CD4-positive, alpha-beta T cell treated with Interleukin-17A for 4 hours (primary cell): ENCODE measurements at regions not wholly inside any gene's neighbourhood (a gene's known extent, or its start where the extent isn't known, plus 50 kb on each side); places are given as distances from the start of the nearest gene placed in this dataset.
"Not testable (repeated sequence)": the region's sequence is repeated elsewhere in the genome, so short reads cannot be mapped to it uniquely, and the experiment has no call there.

Source experiments
- DNase-seq: peaks from one replicate; pipeline ENCODE4 v3.0.0-alpha.2; 2020; ENCODE audit warnings: mixed read lengths

DNA sequence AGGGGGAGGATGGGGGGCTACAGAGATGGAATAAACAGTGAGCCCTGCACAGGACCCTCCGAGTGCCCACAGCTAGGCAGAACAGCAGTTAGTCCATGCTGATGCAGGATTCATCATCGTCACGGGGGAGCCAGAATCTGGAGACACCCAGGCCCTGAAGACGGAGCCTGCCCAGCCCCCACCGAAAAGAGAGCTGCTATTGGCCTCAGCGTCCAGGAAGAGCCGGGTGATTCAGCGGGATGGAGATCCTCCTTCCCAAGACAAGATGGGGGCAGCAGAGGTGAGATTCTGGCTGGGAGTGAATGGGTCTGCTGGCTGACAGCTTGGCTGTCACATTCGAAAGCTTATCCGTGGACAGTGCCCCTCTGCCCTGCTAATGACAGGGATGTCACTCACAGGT lies 133.6 kb upstream of the CRHR1 start:
- DNase-seq, result no peak

DNA sequence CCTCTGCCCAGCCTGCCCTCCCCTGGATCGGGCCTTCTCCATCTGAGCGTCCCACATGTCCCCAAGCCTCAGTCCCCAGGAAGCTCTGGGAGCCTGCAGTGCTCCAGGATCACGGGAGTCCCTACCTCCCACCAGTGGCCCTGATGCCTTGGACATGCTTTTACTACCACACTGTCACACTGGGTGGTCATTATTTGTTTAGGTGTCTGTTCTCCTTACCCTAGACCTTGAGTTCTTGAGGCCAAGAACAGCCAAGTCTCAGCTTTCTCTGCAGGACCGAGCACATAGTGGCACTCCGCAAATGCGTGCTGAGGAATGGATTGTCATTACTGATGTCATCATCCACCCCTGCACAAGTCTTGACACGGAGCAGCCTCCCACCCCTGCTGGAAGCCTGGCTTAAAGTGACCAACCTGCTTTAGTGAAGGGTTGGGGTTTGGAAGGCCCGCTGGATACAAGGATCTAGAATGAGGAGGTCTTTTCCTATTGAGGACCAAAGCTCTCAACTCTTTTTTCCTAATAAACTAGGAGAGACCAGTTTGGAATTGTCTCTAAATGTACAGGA lies 132.9 kb upstream of the CRHR1 start:
- DNase-seq, result no peak

DNA sequence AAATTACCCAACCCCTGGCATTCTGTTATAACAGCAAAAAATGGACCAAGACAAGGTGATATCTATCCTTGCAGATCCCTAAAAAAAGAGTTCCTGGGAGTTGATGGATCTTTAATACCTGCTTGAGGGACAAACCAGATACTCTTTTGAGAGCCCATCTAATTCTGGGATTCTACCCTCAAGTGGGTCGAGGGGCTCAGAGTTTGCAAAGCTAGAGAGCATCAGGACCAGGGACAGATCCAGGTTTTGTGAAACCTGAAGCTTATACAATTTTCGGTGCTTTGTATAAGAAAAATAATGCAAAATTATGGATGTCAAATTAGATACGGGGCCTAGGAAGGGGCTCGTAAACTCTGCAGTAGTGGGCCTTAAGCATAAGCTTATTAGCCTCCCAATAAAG lies 130.5 kb upstream of the CRHR1 start:
- DNase-seq, result no peak

DNA sequence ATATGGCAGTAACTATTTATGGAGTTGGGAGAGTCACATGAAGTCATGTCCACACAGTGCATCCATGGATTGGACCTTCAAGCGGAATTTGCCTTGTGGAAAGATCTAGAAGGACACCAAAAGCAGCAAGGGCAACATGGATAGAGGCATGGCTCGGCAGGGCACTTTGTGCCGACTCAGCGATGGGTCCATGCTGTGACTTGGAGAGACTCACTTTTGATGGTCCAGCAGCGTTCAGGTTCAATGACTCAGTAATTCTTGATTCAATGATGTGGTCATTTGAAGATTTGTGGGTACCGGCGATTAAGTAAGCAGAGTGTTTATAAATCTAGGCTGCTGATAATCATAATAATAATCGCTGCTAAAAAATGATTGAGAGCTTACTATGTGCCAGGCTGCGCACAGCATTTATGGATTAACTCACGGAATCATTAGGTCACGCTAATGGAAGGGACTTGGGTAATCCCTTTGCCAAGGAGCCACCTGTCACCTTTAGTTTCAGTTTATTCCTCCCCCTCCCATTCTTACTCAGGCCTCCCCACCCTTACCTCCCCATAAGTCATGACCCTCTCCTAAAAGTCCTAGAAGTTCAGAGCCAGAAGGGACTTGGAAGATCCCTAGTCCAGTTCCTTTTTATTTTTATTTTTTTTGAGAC lies 127.5 kb upstream of the CRHR1 start:
- no peak for DNase-seq

DNA sequence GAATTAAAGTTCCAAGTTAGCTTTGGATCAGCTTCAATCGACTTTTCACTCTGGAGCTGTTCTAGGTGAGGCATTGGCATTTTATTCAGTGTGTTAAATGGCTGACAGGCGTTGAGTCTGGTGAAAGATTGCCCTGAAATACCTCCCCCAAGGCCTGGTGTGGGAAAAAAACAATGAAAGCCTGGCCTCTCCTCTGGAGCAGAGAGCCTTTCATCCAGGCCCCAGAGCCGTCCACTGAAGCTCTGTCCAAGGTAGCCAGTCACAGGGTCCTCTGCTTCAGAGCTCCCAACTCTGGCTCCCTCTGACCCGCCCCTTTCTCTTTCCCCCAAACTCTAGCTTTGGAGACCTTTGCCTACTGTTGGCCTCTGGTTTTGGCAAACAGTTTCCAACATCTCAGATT lies 123.6 kb upstream of the CRHR1 start:
- no peak for DNase-seq

DNA sequence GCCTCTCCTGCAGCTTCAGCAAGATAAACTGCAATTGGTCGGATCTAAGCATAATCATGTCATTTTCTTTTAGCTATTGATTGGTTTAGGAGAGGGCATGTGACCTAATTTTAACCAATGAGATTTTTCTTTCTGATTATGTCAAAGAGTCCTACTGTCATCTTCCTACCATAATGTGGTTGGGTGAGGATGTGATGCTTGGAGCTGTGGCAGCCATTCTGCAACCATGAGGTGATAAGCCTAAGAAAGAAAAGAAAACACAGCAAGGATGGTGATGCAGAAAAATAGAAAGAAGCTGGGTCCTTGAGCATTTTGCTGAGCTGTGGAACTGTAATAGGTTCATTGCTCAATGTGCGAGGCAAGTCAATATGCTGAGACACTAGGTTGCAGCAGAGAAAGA lies 121.7 kb upstream of the CRHR1 start:
- no peak for DNase-seq

DNA sequence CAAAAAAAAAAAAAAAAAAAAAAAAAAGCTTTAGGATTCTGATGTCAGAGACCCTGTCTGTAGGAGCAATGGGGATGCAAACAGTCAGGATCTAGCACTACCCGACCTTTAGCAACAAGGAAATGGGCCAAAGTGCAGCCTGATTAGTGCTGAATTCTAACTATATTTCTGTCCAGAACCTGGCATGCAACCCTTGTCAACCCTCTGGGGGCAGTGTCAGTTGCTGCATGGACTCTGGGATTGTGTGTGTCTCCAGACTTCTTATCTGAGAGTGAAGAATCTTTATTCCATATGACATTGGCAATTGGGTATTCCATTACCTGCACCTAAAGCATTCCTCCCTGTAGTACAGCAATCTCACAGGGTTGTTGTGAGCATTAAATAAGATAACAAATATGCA lies 120.3 kb upstream of the CRHR1 start:
- DNase-seq, result no peak

DNA sequence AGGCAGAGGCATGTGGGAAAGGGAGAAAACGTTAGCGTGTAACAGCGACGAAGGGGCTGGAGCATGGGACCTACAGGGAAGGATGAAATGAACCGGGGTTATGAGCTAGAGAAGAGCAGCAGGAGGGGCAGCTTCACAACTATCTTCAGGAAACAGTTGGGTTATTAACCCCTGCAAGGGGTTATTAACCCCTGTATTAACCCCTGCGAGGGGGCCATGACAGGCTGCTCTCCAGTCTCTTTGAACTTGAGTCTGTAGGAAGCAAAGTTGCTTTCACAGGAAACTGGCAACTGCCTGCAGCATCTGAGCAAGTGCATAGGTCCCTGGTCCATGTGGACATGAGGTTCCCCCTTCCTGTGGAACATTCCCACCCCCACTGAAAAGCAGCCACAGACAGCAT lies 119.2 kb upstream of the CRHR1 start:
- no peak for DNase-seq

DNA sequence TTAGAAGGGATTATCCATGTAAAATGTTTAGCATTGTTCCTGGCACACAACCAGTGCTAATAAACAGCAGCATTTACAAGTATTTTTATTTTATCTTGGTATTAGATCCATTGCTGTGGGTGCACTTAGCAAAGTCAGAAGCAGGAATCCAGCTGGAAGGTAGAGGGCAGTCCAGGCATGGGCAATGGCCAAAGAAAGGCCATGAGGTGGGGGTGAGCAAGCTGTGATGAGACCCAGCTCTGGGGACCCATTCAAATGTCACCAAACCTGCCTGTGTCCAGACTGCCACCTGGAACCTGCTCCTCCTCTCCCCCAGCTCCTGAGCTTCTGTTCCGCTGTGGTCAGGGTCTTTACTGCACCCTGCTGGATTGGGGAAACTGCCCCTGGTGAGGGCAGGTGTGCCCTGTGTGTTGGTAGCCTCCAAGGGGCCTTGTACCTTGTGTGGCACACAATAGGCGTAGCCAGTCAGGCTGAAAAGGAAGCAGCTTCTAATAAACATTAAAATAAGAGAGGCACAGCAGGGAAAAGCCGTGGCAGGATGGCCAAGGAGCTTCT lies 118.0 kb upstream of the CRHR1 start:
- DNase-seq, result no peak

DNA sequence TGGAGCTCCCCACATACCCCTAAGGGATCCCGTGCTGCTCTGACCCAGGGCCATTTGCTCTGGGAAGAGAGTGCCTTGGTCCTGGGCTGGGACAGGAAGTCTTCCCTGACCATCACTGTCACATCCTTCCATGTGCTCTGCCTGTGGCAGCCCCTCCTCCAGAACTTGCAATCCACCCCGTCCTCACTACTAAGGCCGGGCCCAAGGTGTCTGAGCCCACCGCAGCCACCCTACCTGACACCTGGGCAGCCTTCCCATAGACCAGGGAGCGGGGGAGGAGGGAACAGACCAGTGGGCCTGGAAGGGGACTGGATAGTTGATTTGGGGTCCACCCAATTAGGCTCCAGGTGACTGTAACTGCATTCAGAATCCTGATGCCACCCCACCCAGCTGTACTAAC lies 117.5 kb upstream of the CRHR1 start:
- no peak for DNase-seq

DNA sequence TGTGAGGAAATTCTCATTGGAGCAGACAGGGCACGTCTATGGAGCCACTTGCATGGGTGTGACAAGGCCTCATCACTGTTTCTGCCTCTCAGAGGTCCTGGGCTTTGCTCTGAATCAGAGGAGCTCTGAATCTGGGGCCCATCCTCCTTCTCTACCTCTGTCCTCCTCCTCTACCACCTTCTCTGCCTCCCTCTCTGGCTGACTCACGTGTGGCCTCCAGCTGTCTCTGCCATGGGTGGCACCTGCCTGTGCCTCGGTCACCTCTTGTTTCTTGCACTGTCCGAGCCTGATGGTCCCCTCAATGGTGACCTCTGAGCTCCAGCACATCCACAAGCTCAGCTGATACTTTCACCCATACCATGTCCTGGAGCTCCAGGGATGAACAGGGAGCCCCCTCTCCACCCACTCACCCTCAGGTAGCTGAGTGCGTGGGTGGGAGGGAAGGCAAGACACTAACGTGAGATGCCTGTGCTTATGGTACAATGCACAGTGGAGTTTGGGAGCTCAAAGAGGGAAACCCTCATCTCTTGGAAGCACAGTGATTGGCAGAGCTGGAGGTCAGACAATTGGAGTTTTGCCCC lies 116.4 kb upstream of the CRHR1 start:
- DNase-seq, result no peak

DNA sequence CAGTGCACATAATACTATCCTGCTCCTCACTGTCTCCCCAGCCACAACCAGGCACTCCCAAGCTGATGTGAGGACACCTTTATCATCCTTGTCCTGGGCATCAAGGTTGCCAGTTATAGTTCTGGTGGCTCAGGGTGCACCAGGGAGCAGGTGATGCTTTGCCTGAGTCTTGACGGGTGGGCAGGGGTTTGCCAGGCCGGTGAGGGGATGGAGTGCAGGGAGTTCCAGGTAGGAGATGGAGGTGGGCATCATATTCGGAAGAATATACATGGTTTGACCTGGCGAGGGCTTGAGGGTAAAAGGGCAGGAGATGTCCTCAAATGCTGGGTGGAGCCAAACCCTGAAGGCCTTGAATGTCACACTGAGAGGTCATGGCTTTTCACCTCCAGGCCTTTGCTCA lies 115.8 kb upstream of the CRHR1 start:
- no peak for DNase-seq

DNA sequence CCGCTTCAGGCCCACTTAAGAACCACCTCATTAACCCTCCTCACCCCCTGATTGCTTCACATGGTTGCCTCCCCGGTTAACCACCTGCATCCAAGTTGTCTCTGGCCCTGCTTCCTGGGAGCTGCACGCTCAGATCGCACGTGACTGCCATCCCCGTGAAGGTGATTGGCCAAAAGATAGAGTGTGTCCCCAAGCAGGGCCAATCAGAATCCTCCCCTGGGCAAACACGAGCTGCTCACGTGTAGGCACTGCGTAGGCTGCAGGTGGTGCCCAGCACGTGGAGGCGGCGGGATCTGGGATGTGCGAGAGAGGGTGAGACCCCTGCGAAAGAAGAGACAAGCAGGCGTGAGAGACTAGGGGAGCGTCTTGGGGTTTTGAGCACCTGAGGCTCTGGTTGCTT lies 111.8 kb upstream of the CRHR1 start:
- no peak for DNase-seq

DNA sequence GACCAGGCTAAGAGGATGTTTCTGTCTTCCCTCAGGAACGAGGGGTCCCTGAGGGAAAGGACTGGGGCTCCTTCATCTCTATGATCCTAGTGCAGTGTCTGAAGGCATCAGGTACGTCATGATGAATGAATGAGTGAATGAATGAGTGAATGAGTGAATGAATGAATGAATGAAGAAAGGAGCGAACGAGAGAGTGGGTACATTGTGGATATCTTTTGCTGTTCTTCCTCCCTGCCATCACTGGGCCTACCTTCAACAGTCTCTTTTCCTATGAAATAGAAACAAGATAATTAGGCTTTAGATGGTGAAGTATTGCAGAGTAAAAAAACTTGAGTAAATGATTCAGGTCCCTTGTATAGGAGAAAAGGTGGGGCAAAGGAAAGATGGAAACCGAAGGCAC lies 111.3 kb upstream of the CRHR1 start:
- no peak for DNase-seq

DNA sequence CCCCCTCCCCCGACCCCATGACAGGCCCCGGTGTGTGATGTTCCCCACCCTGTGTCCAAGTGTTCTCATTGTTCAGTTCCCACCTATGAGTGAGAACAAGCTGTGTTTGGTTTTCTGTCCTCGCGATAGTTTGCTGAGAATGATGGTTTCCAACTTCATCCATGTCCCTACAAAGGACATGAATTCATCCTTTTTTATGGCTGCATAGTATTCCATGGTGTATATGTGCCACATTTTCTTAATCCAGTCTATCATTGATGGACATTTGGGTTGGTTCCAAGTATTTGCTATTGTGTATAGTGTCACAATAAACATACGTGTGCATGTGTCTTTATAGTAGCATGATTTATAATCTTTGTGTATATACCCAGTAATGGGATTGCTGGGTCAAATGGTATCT lies 110.4 kb upstream of the CRHR1 start:
- DNase-seq, result not testable (repeated sequence)

DNA sequence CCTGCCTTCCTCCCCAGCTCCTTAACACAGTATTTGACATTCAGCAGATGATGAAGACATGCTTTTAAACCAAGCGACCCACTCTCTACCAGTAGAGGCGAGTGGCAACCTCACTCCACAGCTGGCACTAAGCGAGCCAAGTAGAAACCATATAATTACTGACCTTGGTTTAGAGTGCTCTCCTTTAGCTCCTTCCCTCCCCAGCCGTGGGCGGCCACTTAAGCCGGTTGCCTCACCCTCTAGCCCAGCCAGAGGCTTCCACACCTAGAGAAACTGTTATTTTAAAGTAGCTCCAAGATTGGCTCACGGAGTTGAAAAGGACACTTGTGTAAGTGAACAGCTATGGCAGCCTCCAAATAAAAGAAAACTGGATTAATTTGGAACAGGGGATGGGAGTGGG lies 109.1 kb upstream of the CRHR1 start:
- no peak for DNase-seq

DNA sequence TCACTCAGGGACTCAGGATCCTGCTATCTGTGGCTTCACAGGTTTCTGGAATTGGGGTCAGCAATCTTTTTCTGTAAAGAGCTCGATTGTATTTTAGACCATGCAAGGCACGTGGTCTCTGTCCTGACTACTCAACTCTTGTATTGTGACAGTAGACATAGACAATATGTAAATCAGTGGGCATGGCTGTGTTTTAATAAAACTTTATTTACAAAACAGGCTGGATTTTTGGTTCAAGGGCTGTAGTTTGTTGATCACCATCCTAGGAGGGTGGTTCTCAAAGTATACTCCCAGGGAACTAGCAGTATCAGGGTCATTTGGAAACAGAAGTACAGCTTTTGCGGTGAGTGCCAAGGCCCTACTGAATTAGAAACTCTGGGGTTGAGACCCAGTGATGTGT lies 108.2 kb upstream of the CRHR1 start:
- no peak for DNase-seq

DNA sequence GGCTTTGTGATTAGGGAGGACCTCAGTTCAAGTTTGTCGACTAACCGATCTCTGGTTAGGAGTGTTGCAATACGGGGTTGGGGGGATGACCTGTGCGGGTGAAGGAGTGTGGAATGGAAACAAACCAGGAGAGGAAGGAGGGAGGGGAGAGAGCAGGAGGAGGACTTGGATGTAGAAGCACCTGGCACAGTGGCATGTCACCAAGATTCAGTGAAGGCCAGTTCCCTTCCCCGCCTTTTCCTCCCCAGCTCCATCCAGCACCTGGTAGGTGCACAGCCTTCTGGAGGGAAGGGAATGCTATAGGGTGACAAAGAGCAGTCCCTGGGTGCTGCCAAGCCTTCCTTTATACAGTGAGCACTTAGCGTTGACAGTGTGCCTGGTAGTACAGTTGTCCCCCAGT lies 107.4 kb upstream of the CRHR1 start:
- DNase-seq, result no peak

DNA sequence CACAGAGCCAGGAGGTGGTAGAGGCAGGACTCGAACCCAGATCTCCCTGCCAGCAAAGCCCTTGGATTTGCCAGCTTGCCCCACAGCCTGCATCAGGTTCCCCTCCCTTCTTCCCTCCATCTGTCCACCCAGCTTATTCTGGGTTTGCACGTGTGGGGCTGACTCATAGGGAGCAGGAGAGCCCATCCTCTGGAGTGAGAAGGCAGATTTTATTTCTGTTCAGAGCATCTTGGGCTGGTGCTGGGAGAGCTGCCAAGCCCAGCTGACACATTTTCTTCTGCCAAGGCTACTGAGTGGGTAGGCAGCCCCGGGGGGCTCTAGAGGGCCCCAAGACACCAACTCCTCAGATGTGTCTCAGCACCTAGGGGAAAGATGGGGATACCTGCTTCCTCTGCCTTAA lies 106.3 kb upstream of the CRHR1 start:
- DNase-seq, result no peak

DNA sequence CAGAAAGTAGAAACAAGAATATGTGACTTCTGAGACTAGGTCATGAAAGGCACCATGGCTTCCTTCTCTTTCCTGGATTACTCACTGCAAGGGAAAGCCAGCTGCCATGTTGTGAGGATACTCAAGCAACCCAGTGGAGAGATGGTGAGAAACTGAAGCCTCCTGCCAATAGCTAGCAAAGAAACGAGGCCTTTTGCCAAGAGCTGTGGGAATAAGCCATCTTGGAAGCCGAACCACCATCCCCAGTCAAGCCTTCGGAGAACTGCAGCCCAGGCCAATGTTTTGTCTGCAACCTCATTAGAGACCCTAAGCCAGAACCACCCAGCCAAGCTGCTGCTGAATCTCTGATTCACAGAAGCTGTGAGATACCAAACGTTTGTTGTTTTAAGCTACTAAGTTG lies 104.7 kb upstream of the CRHR1 start:
- DNase-seq, result no peak

DNA sequence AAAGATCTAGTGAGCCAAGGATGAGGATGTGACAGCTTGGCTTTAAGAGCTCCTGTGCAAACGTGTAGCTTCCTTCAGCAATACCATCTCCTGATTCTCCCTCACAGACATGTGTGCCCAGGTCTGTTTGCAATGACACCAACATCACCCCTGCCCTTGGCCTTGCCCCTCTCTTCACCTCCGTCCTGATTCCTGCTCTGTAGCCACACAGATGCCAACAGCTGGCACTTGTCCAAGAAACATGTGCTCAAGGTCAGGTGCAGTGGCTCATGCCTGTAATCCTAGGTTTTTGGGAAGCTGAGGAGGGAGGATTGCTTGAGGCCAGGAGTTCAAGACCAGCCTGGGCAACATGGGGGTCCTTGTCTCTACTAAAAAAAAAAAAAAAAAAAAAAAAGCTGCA lies 103.8 kb upstream of the CRHR1 start:
- DNase-seq, result no peak

DNA sequence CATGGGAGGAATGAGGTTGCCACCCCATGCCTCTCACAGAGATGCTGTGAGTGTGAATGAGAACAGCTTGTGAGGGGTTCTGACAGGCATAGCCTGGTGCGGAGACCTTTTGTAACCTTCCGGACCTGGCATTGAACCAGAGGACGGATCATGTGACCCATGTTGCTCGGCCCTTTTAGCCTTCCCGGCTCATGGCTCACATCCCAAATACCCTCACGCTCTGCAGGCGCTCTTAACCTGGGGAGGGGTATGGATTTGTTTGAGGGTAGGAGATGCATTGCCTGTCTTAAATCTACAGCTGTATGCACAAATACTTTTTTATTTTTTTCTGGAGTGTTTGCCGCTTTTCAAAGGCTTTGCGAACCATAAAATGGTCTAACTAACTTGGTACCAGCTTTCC lies 102.4 kb upstream of the CRHR1 start:
- DNase-seq, result no peak

DNA sequence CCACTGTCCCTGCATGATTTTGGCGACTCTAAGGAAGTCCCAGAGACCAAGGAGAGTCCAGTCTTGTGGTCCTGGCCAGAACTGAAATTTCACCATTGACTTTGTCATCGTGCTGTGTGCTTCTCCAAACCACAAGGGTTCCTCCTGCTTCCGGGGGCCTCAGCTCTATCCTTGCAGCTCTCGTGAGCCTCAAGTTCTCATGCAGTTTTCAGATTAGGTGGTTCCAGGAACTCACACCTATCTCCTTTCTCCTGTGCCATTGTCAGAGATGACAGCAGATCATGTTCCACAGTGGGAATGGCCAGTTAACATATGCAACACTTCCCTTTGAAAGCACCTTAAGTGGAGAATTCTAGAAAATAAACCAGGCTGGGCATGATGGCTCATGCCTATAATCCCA lies 97.9 kb upstream of the CRHR1 start:
- DNase-seq, result no peak

DNA sequence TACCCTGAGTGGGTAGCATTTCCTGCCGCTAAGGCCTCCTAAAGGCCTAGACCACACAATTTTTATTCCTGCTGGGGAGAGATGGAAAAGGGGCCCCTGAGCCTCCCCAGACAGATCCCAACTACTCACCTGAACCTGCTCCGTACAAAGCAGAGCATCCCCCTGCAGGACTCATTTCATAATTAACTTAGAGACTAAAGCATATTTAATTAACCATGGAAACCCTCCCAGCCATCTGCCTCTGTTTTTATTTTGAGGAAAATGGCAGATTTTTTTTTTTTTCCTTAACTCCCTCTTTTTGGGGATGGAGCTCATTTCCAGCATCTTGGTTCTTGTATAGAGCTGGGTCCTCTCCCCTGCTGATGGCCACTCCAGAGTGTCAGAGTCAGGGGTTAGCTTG lies 96.5 kb upstream of the CRHR1 start:
- DNase-seq, result no peak

DNA sequence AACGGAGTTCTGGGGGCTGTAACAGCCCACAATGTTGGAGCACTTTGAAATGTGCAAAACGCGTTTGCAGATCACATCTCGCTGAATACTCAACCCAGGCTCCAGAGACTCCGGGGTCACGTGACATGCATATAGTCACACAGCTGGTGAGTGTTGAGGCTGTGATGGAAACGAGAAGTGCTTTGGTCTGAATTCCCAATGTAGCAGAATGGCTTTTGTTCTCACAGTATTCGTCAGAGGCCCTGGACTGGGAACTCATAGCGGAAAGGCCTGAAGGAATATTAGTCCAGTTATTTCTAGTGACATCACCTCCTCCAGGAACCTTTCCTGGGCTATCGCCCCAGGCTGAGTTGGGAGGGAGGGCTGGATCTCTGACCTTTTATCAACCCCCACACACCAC lies 95.8 kb upstream of the CRHR1 start:
- no peak for DNase-seq
